Keratinocyte (primary cell): ENCODE measurements at regions not wholly inside any gene's neighbourhood (a gene's known extent, or its start where the extent isn't known, plus 50 kb on each side); places are given as distances from the start of the nearest gene placed in this dataset.

Experiments used
- DNase-seq: peaks from one replicate; pipeline ENCODE4 v3.0.0-alpha.2; 2011; ENCODE audit warnings: low read depth, missing footprints, low spot score
- FAIRE-seq: peaks from 2 replicates; lab custom pipeline; 2011; peaks lifted over from hg19 to GRCh38; lab: Jason Lieb, UNC
- H2AFZ ChIP-seq: 2 replicates; pipeline ENCODE4 v1.6.0; 2012; ENCODE audit warnings: low read length, control low read depth, inconsistent platforms; ENCODE audit not compliant: control insufficient read depth
- H3K27ac ChIP-seq: 2 replicates; pipeline ENCODE4 v1.5.1; 2011; ENCODE audit warnings: low read length; ENCODE audit not compliant: control insufficient read depth, insufficient read depth
- H3K27me3 ChIP-seq: 3 replicates; pipeline ENCODE4 v1.6.0; 2011; ENCODE audit warnings: low read length; ENCODE audit not compliant: control insufficient read depth, insufficient read depth; ENCODE audit errors: extremely low read depth
- H3K36me3 ChIP-seq, 2 experiments: 2 replicates in 1 of 2; 3 replicates in 1 of 2; pipeline ENCODE4 v1.5.1; 2011; ENCODE audit warnings: low read length in 2 of 2, mild to moderate bottlenecking in 1 of 2; ENCODE audit not compliant: control insufficient read depth in 2 of 2, insufficient read depth in 2 of 2; ENCODE audit errors: extremely low read depth in 1 of 2
- H3K4me1 ChIP-seq: 3 replicates; pipeline ENCODE4 v1.5.1; 2011; ENCODE audit warnings: low read length; ENCODE audit not compliant: control insufficient read depth, insufficient read depth; ENCODE audit errors: extremely low read depth
- H3K4me2 ChIP-seq: 3 replicates; pipeline ENCODE4 v1.6.0; 2011; ENCODE audit warnings: low read depth, low read length; ENCODE audit not compliant: control insufficient read depth, insufficient read depth; ENCODE audit errors: extremely low read depth
- H3K4me3 ChIP-seq, 3 experiments: fragments of 200-600 bp in 1 of 3; sonication (generic) in 1 of 3; 2 replicates in 2 of 3; 3 replicates in 1 of 3; pipeline ENCODE4 v1.5.1; 2011 to 2016; ENCODE audit warnings: low read length in 3 of 3, mild to moderate bottlenecking in 3 of 3, control low read depth in 2 of 3, inconsistent platforms in 1 of 3, low read depth in 1 of 3, mixed read lengths in 1 of 3, mixed run types in 1 of 3, moderate library complexity in 1 of 3; ENCODE audit not compliant: control insufficient read depth in 2 of 3, insufficient read depth in 2 of 3; ENCODE audit errors: extremely low read depth in 1 of 3
- H3K79me2 ChIP-seq: 2 replicates; pipeline ENCODE4 v1.6.0; 2012; ENCODE audit warnings: low read length; ENCODE audit not compliant: control insufficient read depth, insufficient read depth
- H3K9ac ChIP-seq: 3 replicates; pipeline ENCODE4 v1.6.0; 2011; ENCODE audit warnings: low read length; ENCODE audit not compliant: control insufficient read depth, insufficient read depth; ENCODE audit errors: extremely low read depth
- H3K9me1 ChIP-seq: 3 replicates; pipeline ENCODE4 v1.6.0; 2011; ENCODE audit warnings: low read length; ENCODE audit not compliant: control insufficient read depth, insufficient read depth; ENCODE audit errors: extremely low read depth
- H3K9me3 ChIP-seq: 2 replicates; pipeline ENCODE4 v1.5.1; 2012; ENCODE audit warnings: low read depth, low read length; ENCODE audit not compliant: control insufficient read depth
- H4K20me1 ChIP-seq: 3 replicates; pipeline ENCODE4 v1.6.0; 2011; ENCODE audit warnings: low read length; ENCODE audit not compliant: control insufficient read depth, insufficient read depth; ENCODE audit errors: extremely low read depth
- EZH2 ChIP-seq: IDR thresholded peaks from one replicate; pipeline ENCODE4 v1.6.1; 2012; ENCODE audit warnings: inconsistent platforms, mild to moderate bottlenecking, low read length, moderate library complexity
- dilution Hi-C: fragments of 300-500 bp; cut with MboI; formaldehyde crosslinking; loops from one replicate; pipeline ENCODE4 v1.7.0; 2020; ENCODE audit warnings: low sequenced_read_pairs; ENCODE audit not compliant: extremely low pct_ligation_motif_present
- TF ChIP-seq, protein P1 (sequence below), 3 experiments: IDR thresholded peaks in 1 of 3; conservative IDR thresholded peaks in 1 of 3; optimal IDR thresholded peaks in 1 of 3; 2 replicates in 2 of 3; 3 replicates in 1 of 3; pipeline versions ENCODE3 to v1.5.1; 2011; ENCODE audit warnings: low read length in 3 of 3, mild to moderate bottlenecking in 3 of 3, moderate library complexity in 2 of 3, control low read depth in 1 of 3, inconsistent platforms in 1 of 3; ENCODE audit not compliant: insufficient read depth in 2 of 3; ENCODE audit errors: extremely low read depth in 1 of 3

DNA sequence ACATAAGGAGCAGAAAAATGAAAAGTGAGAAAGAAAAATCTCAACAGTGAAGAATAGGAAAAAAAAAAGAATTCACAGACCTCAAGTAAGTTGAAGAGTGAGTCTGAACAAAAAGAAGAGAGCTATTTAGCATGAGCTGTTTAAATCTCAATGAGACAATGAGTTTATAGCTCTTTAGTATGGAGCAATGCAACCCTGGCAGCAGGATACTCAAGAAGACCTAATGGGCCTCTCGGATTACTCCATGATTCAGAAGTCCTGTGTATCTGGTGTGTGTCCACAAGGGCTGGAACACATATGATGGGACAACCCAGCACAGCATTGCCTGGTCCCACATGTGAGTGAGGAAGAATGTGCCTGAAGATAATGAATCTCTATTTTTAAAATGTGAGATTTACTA is 563.1 kb upstream of the INTU start:
- no peak for TF ChIP-seq EZH2
- TF ChIP-seq, protein P1, sequence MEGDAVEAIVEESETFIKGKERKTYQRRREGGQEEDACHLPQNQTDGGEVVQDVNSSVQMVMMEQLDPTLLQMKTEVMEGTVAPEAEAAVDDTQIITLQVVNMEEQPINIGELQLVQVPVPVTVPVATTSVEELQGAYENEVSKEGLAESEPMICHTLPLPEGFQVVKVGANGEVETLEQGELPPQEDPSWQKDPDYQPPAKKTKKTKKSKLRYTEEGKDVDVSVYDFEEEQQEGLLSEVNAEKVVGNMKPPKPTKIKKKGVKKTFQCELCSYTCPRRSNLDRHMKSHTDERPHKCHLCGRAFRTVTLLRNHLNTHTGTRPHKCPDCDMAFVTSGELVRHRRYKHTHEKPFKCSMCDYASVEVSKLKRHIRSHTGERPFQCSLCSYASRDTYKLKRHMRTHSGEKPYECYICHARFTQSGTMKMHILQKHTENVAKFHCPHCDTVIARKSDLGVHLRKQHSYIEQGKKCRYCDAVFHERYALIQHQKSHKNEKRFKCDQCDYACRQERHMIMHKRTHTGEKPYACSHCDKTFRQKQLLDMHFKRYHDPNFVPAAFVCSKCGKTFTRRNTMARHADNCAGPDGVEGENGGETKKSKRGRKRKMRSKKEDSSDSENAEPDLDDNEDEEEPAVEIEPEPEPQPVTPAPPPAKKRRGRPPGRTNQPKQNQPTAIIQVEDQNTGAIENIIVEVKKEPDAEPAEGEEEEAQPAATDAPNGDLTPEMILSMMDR (optimal IDR thresholded peaks at IDR 0.05 in 1 of 3, IDR thresholded peaks at IDR 0.05 in 1 of 3, conservative IDR thresholded peaks at IDR 0.05 in 1 of 3; ENCODE audit: extremely low read depth in 1 of 3, insufficient read depth in 2 of 3, low read length in 3 of 3) = no peak
- Histone ChIP-seq H3K79me2 (no peaks in the 10 kb centered on the region), H3K4me2 (no peak overlapping the region), H3K9me3 (no peaks in the 10 kb centered on the region), H3K4me1 (no peaks in the 10 kb centered on the region), H3K4me3 (no peak overlapping the region), H3K27me3 (no peaks in the 10 kb centered on the region), H3K27ac (no peak overlapping the region), H4K20me1 (no peaks in the 10 kb centered on the region), H2AFZ (no peak overlapping the region), H3K9me1 (no peaks in the 10 kb centered on the region), H3K9ac (no peak overlapping the region), H3K36me3 (no peaks in the 10 kb centered on the region)
- DNase-seq (no peak), FAIRE-seq (no peak)
- dilution Hi-C loops = no loop called here

DNA sequence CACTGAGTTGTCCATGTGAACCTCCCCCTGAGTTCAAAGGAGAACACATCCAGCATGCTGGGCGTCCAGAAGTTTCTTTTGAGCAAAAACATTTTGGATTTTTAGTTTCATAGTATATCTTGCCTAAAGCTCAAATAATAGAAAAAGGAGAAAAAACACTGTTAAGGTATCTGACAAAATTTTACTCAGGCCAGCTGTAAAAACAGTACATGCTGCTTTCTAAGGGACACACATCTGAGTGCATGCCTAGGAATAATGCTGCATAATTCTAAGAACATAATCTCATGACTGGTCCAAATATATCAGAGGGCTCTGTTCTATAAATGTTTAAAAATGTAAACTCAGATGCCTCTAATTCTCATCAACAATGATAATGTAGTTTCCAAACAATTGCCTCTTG is 561.3 kb upstream of the INTU start:
- Histone ChIP-seq H3K4me1 (no peaks in the 10 kb centered on the region), H3K9ac (no peak overlapping the region), H3K4me3 (no peak overlapping the region), H3K9me1 (no peaks in the 10 kb centered on the region), H3K4me2 (no peak overlapping the region), H3K9me3 (no peaks in the 10 kb centered on the region), H3K79me2 (no peaks in the 10 kb centered on the region), H4K20me1 (no peaks in the 10 kb centered on the region), H3K27ac (no peak overlapping the region), H2AFZ (no peak overlapping the region), H3K36me3 (no peaks in the 10 kb centered on the region), H3K27me3 (no peaks in the 10 kb centered on the region)
- no peak for FAIRE-seq
- dilution Hi-C loops = no loop called here
- DNase-seq = no peak
- TF ChIP-seq, protein P1 (optimal IDR thresholded peaks at IDR 0.05 in 1 of 3, IDR thresholded peaks at IDR 0.05 in 1 of 3, conservative IDR thresholded peaks at IDR 0.05 in 1 of 3; ENCODE audit: extremely low read depth in 1 of 3, insufficient read depth in 2 of 3, low read length in 3 of 3) = no peak
- no peak for TF ChIP-seq EZH2
